ENCODE measurements at regions not wholly inside any gene's neighbourhood (a gene's known extent, or its start where the extent isn't known, plus 50 kb on each side); places are given as distances from the start of the nearest gene placed in this dataset.

DNA sequence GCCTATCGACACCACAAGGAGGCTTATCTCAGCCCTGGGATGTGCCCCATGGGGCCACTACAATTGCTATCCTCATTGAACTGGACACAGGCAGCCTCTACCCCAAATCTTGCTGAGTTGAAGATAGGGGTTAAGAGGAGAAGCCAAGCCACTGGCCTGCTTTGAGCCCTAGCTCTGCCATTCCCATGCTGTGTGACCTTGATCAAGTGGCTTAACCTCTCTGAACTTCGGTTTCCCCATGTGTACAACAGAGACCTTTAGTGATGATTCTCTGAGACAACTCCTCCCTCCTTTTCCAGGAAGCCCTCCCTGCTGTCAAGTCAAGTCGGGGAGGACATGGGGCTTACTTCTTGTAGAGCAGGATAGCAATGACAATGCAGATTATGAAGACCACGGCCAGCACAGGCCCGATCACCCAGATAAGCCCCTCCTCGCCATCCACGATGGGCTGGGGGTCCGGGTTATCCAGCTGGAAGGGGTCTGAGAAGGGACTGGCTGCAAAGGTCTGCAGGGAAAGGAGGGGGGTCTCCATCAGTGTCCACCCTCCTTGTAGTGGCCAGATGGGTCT is 121.6 kb downstream of the PTPRS start:
- Mint-ChIP-seq H3K4me3 (ENCODE audit: unreplicated experiment) (no peak overlapping the region), H3K27me3 (ENCODE audit: unreplicated experiment) (no peaks in the 10 kb centered on the region), H3K9me3 (ENCODE audit: unreplicated experiment) (peaks cover 8% of the 10 kb centered on the region), H3K27ac (ENCODE audit: unreplicated experiment) (no peak overlapping the region), H3K36me3 (ENCODE audit: unreplicated experiment) (peaks cover 71% of the 10 kb centered on the region), H3K4me1 (ENCODE audit: unreplicated experiment) (no peaks in the 10 kb centered on the region)
- DNase-seq (ENCODE audit: extremely low spot score, unreplicated experiment), result no peak
- TF ChIP-seq, protein P1, sequence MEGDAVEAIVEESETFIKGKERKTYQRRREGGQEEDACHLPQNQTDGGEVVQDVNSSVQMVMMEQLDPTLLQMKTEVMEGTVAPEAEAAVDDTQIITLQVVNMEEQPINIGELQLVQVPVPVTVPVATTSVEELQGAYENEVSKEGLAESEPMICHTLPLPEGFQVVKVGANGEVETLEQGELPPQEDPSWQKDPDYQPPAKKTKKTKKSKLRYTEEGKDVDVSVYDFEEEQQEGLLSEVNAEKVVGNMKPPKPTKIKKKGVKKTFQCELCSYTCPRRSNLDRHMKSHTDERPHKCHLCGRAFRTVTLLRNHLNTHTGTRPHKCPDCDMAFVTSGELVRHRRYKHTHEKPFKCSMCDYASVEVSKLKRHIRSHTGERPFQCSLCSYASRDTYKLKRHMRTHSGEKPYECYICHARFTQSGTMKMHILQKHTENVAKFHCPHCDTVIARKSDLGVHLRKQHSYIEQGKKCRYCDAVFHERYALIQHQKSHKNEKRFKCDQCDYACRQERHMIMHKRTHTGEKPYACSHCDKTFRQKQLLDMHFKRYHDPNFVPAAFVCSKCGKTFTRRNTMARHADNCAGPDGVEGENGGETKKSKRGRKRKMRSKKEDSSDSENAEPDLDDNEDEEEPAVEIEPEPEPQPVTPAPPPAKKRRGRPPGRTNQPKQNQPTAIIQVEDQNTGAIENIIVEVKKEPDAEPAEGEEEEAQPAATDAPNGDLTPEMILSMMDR (IDR thresholded peaks at IDR 0.05), result no peak

DNA sequence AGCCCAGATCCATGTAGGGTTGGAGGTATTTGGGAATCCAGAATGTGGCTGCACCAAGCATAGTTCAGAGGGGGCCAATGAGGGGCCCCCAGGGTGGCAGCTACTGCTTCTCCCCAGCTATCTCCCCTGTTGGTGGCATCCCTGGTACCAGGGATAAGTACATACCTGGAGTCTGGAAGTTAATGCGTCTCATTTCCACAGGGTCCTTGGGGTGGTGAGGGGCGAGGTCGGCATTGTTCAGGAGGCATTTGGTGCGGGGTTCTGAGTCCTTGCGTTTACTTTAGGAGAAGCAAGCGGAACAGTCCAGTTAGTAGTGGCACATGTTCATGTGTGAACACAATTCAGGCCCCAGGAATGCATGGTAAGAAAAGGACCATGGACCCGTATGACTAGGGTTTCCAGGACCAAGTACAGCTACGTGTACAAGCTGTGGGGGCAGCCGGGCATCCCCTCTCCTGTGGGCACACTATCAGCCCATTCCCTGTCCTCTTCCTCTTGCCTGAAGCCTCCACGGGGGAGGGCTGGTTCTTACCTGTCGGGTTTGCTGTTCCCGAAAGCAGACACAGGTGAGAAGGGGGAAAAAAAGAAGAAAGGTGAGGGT is 122.3 kb downstream of the PTPRS start:
- Mint-ChIP-seq H3K36me3 (ENCODE audit: unreplicated experiment) (peaks cover 78% of the 10 kb centered on the region), H3K9me3 (ENCODE audit: unreplicated experiment) (peaks cover 8% of the 10 kb centered on the region), H3K4me3 (ENCODE audit: unreplicated experiment) (no peak overlapping the region), H3K4me1 (ENCODE audit: unreplicated experiment) (no peaks in the 10 kb centered on the region), H3K27me3 (ENCODE audit: unreplicated experiment) (no peaks in the 10 kb centered on the region), H3K27ac (ENCODE audit: unreplicated experiment) (no peak overlapping the region)
- TF ChIP-seq, protein P1 (IDR thresholded peaks at IDR 0.05), result no peak
- no peak for DNase-seq (ENCODE audit: extremely low spot score, unreplicated experiment)

DNA sequence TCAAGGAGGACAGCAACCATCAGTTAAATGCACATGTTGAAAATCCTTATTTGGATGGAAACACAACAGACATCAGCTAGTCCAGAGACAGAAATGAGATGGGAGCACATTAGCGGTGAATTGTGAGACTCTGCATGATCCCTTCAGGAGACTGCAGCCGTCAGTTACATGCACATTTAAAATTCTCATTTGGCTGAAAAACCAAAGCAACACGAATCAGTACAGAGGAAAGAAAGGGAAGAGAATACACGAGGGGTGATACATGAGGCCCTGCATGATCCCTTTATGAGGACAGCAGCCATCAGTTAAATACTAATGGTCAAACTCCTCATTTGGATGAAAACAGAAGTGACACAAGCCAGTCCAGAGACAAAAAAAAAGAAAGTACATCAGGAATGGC is 123.4 kb downstream of the PTPRS start:
- TF ChIP-seq, protein P1 (IDR thresholded peaks at IDR 0.05), result no peak
- DNase-seq (ENCODE audit: extremely low spot score, unreplicated experiment), result no peak
- H3K4me1 Mint-ChIP-seq (ENCODE audit: unreplicated experiment), result no peaks in the 10 kb centered on the region
- H3K27me3 Mint-ChIP-seq (ENCODE audit: unreplicated experiment), result no peaks in the 10 kb centered on the region
- no peak overlapping the region for H3K27ac Mint-ChIP-seq (ENCODE audit: unreplicated experiment)
- H3K9me3 Mint-ChIP-seq (ENCODE audit: unreplicated experiment), result peaks cover 8% of the 10 kb centered on the region
- H3K4me3 Mint-ChIP-seq (ENCODE audit: unreplicated experiment), result no peak overlapping the region
- H3K36me3 Mint-ChIP-seq (ENCODE audit: unreplicated experiment), result peaks cover 85% of the 10 kb centered on the region

DNA sequence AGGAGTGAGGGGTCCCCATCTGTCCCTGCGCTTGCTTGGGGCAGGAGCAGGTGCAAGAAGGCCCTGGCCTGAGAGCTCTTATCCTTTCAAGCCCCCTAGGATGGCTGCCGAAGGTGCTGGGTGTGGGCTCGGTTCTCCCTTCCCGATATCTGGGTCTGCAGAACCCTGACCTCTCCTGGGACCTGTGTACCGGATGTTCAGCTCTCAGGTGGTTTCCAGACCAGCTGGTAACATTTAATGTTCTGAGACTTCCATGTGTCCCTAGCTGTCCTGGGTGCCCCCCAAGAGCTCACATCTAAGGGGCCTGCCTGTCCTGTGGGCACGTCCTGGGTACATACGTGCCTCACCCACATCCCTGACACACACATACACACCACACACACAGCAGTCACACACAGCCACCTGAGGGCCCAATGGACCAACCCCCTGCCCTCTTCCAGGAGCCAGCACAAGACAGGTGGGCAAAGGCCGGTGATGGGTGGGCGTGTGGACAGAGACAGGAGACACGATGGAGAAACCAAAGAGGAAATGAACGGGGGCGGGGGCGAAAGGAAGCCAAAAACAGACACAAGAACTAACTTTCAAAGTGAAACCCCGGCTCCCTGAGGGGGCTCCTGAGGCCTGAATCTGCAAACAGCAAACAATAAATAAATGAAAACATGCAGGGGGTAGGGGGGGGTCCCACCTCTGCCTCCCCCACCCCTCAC is 124.3 kb downstream of the PTPRS start:
- no peak overlapping the region for H3K27ac Mint-ChIP-seq (ENCODE audit: unreplicated experiment)
- H3K4me1 Mint-ChIP-seq (ENCODE audit: unreplicated experiment), result no peaks in the 10 kb centered on the region
- no peaks in the 10 kb centered on the region for H3K27me3 Mint-ChIP-seq (ENCODE audit: unreplicated experiment)
- TF ChIP-seq, protein P1 (IDR thresholded peaks at IDR 0.05), result no peak
- no peak for DNase-seq (ENCODE audit: extremely low spot score, unreplicated experiment)
- peaks cover 8% of the 10 kb centered on the region for H3K9me3 Mint-ChIP-seq (ENCODE audit: unreplicated experiment)
- H3K4me3 Mint-ChIP-seq (ENCODE audit: unreplicated experiment), result no peak overlapping the region
- H3K36me3 Mint-ChIP-seq (ENCODE audit: unreplicated experiment), result peaks cover 80% of the 10 kb centered on the region

DNA sequence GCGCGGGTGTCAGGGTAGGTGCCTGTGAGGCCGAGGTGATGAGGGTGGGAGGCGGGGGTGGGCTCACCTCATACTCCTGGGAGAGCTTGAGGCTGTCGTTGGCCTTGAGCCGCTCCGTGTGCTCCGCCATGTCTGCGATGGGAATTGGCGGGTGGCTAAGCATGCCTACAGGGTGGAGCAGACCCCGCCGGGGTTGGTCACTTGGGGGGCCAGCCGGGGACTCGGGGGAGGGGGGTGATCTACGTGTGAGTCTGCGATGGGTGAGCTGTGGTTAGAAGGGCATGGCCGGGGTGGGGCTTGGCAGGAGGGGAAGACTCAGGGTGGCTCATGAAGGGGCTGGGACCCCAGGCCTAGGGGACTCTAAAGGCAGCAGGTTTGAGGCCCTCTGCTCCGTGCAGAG is 125.2 kb downstream of the PTPRS start:
- H3K9me3 Mint-ChIP-seq (ENCODE audit: unreplicated experiment), result peaks cover 12% of the 10 kb centered on the region
- TF ChIP-seq, protein P1 (IDR thresholded peaks at IDR 0.05), result no peak
- H3K27ac Mint-ChIP-seq (ENCODE audit: unreplicated experiment), result no peak overlapping the region
- H3K4me3 Mint-ChIP-seq (ENCODE audit: unreplicated experiment), result no peak overlapping the region
- H3K27me3 Mint-ChIP-seq (ENCODE audit: unreplicated experiment), result no peaks in the 10 kb centered on the region
- H3K36me3 Mint-ChIP-seq (ENCODE audit: unreplicated experiment), result peaks cover 72% of the 10 kb centered on the region
- no peak for DNase-seq (ENCODE audit: extremely low spot score, unreplicated experiment)
- H3K4me1 Mint-ChIP-seq (ENCODE audit: unreplicated experiment), result no peaks in the 10 kb centered on the region
